ENCODE measurements at regions not wholly inside any gene's neighbourhood (a gene's known extent, or its start where the extent isn't known, plus 50 kb on each side); places are given as distances from the start of the nearest gene placed in this dataset.

GRCh38 chr19:32199501-32200040, 145.8 kb upstream of the ZNF507 start:
- DNase-seq (ENCODE audit: low read depth, low spot score), result no peak
- Histone ChIP-seq H3K4me3 (ENCODE audit: insufficient read length, low read depth) (no peak overlapping the region), H3K4me1 (ENCODE audit: insufficient read depth, insufficient read length) (no peaks in the 10 kb centered on the region), H3K27me3 (ENCODE audit: insufficient read depth, insufficient read length) (no peaks in the 10 kb centered on the region), H3K36me3 (ENCODE audit: insufficient read depth, insufficient read length, low read length) (no peaks in the 10 kb centered on the region), H3K9ac (ENCODE audit: insufficient read length, low read depth) (no peak overlapping the region), H3K9me3 (ENCODE audit: insufficient read depth, low read length) (no peaks in the 10 kb centered on the region)
- TF ChIP-seq ZNF274 (IDR thresholded peaks at IDR 0.05; ENCODE audit: low read depth, low read length), result no peak
- no peak for TF ChIP-seq SUZ12 (IDR thresholded peaks at IDR 0.05; ENCODE audit: extremely low read depth, insufficient read depth, insufficient read length)
- TF ChIP-seq YY1 (IDR thresholded peaks at IDR 0.05; ENCODE audit: insufficient read depth, insufficient read length), result no peak

GRCh38 chr19:32200312-32201038, 144.9 kb upstream of the ZNF507 start:
- Histone ChIP-seq H3K36me3 (ENCODE audit: insufficient read depth, insufficient read length, low read length) (no peaks in the 10 kb centered on the region), H3K27me3 (ENCODE audit: insufficient read depth, insufficient read length) (no peaks in the 10 kb centered on the region), H3K9ac (ENCODE audit: insufficient read length, low read depth) (no peak overlapping the region), H3K4me1 (ENCODE audit: insufficient read depth, insufficient read length) (no peaks in the 10 kb centered on the region), H3K9me3 (ENCODE audit: insufficient read depth, low read length) (no peaks in the 10 kb centered on the region), H3K4me3 (ENCODE audit: insufficient read length, low read depth) (no peak overlapping the region)
- TF ChIP-seq SUZ12 (IDR thresholded peaks at IDR 0.05; ENCODE audit: extremely low read depth, insufficient read depth, insufficient read length) (no peak), ZNF274 (IDR thresholded peaks at IDR 0.05; ENCODE audit: low read depth, low read length) (no peak), YY1 (IDR thresholded peaks at IDR 0.05; ENCODE audit: insufficient read depth, insufficient read length) (no peak)
- no peak for DNase-seq (ENCODE audit: low read depth, low spot score)

GRCh38 chr19:32201211-32201610, 144.2 kb upstream of the ZNF507 start:
- no peak for TF ChIP-seq SUZ12 (IDR thresholded peaks at IDR 0.05; ENCODE audit: extremely low read depth, insufficient read depth, insufficient read length)
- TF ChIP-seq YY1 (IDR thresholded peaks at IDR 0.05; ENCODE audit: insufficient read depth, insufficient read length), result no peak
- TF ChIP-seq ZNF274 (IDR thresholded peaks at IDR 0.05; ENCODE audit: low read depth, low read length), result no peak
- H3K4me1 ChIP-seq (ENCODE audit: insufficient read depth, insufficient read length), result no peaks in the 10 kb centered on the region
- H3K36me3 ChIP-seq (ENCODE audit: insufficient read depth, insufficient read length, low read length), result no peaks in the 10 kb centered on the region
- no peak overlapping the region for H3K9ac ChIP-seq (ENCODE audit: insufficient read length, low read depth)
- DNase-seq (ENCODE audit: low read depth, low spot score), result no peak
- no peak overlapping the region for H3K4me3 ChIP-seq (ENCODE audit: insufficient read length, low read depth)
- H3K9me3 ChIP-seq (ENCODE audit: insufficient read depth, low read length), result no peaks in the 10 kb centered on the region
- H3K27me3 ChIP-seq (ENCODE audit: insufficient read depth, insufficient read length), result no peaks in the 10 kb centered on the region

- H3K9ac ChIP-seq (ENCODE audit: insufficient read length, low read depth), result no peak overlapping the region
- no peaks in the 10 kb centered on the region for H3K4me1 ChIP-seq (ENCODE audit: insufficient read depth, insufficient read length)
- no peaks in the 10 kb centered on the region for H3K27me3 ChIP-seq (ENCODE audit: insufficient read depth, insufficient read length)
- no peak for DNase-seq (ENCODE audit: low read depth, low spot score)
- H3K9me3 ChIP-seq (ENCODE audit: insufficient read depth, low read length), result no peaks in the 10 kb centered on the region
- H3K4me3 ChIP-seq (ENCODE audit: insufficient read length, low read depth), result no peak overlapping the region
- TF ChIP-seq SUZ12 (IDR thresholded peaks at IDR 0.05; ENCODE audit: extremely low read depth, insufficient read depth, insufficient read length) (no peak), ZNF274 (IDR thresholded peaks at IDR 0.05; ENCODE audit: low read depth, low read length) (no peak), YY1 (IDR thresholded peaks at IDR 0.05; ENCODE audit: insufficient read depth, insufficient read length) (no peak)
- H3K36me3 ChIP-seq (ENCODE audit: insufficient read depth, insufficient read length, low read length), result no peaks in the 10 kb centered on the region
Measured at GRCh38 chr19:32201636-32202051, 143.8 kb upstream of the ZNF507 start.

- no peaks in the 10 kb centered on the region for H3K27me3 ChIP-seq (ENCODE audit: insufficient read depth, insufficient read length)
- no peak for TF ChIP-seq YY1 (IDR thresholded peaks at IDR 0.05; ENCODE audit: insufficient read depth, insufficient read length)
Measured at GRCh38 chr19:32202244-32202643, 143.2 kb upstream of the ZNF507 start.

GRCh38 chr19:32203161-32203560, 142.2 kb upstream of the ZNF507 start:
- no peak for DNase-seq (ENCODE audit: low read depth, low spot score)
- no peaks in the 10 kb centered on the region; the same call in 1 of the 2 replicates for H3K9me3 ChIP-seq (ENCODE audit: insufficient read depth, low read length)
- no peaks in the 10 kb centered on the region for H3K27me3 ChIP-seq (ENCODE audit: insufficient read depth, insufficient read length)
- H3K9ac ChIP-seq (ENCODE audit: insufficient read length, low read depth), result no peak overlapping the region
- H3K4me3 ChIP-seq (ENCODE audit: insufficient read length, low read depth), result no peak overlapping the region
- TF ChIP-seq YY1 (IDR thresholded peaks at IDR 0.05; ENCODE audit: insufficient read depth, insufficient read length) (no peak), ZNF274 (IDR thresholded peaks at IDR 0.05; ENCODE audit: low read depth, low read length) (no peak), SUZ12 (IDR thresholded peaks at IDR 0.05; ENCODE audit: extremely low read depth, insufficient read depth, insufficient read length) (no peak)
- no peaks in the 10 kb centered on the region for H3K36me3 ChIP-seq (ENCODE audit: insufficient read depth, insufficient read length, low read length)
- no peaks in the 10 kb centered on the region for H3K4me1 ChIP-seq (ENCODE audit: insufficient read depth, insufficient read length)

More at GRCh38 chr19:32202244-32202643, 143.2 kb upstream of the ZNF507 start:
- Histone ChIP-seq H3K4me1 (ENCODE audit: insufficient read depth, insufficient read length) (no peaks in the 10 kb centered on the region), H3K4me3 (ENCODE audit: insufficient read length, low read depth) (no peak overlapping the region), H3K9me3 (ENCODE audit: insufficient read depth, low read length) (no peaks in the 10 kb centered on the region), H3K9ac (ENCODE audit: insufficient read length, low read depth) (no peak overlapping the region), H3K36me3 (ENCODE audit: insufficient read depth, insufficient read length, low read length) (no peaks in the 10 kb centered on the region)
- no peak for DNase-seq (ENCODE audit: low read depth, low spot score)

GRCh38 chr19:32206065-32206464, 139.3 kb upstream of the ZNF507 start:
- Histone ChIP-seq H3K4me1 (ENCODE audit: insufficient read depth, insufficient read length) (no peaks in the 10 kb centered on the region), H3K9me3 (ENCODE audit: insufficient read depth, low read length) (peaks cover 13% of the 10 kb centered on the region; the same call in 1 of the 2 replicates), H3K27me3 (ENCODE audit: insufficient read depth, insufficient read length) (no peaks in the 10 kb centered on the region), H3K36me3 (ENCODE audit: insufficient read depth, insufficient read length, low read length) (no peaks in the 10 kb centered on the region), H3K4me3 (ENCODE audit: insufficient read length, low read depth) (no peak overlapping the region), H3K9ac (ENCODE audit: insufficient read length, low read depth) (no peak overlapping the region)
- DNase-seq (ENCODE audit: low read depth, low spot score), result no peak
- TF ChIP-seq YY1 (IDR thresholded peaks at IDR 0.05; ENCODE audit: insufficient read depth, insufficient read length) (no peak), SUZ12 (IDR thresholded peaks at IDR 0.05; ENCODE audit: extremely low read depth, insufficient read depth, insufficient read length) (no peak)
